IMR-90 (cell line): ENCODE measurements at regions not wholly inside any gene's neighbourhood (a gene's known extent, or its start where the extent isn't known, plus 50 kb on each side); places are given as distances from the start of the nearest gene placed in this dataset.

Source experiments
- ATAC-seq: fragments of 200-7000 bp; cut with Tn5 transposase; 2 replicates; pipeline ENCODE4 v1.9.1; 2020; ENCODE audit warnings: low read depth, mild to moderate bottlenecking, moderate library complexity
- BruUV-seq: library from RNA; stranded (reverse); fragments of 400-500 nt; replicated peaks from 2 replicates; lab custom pipeline; 2021; lab: Mats Ljungman, UMichigan
- CTCF ChIA-PET: fragments of 300-600 bp; formaldehyde crosslinking; extraction: SDS; loops from one replicate; lab custom pipeline; 2021; ENCODE audit warnings: antibody characterized with exemption; lab: Yijun Ruan, JAX
- POLR2A ChIA-PET: fragments of 300-600 bp; sonication (Branson Sonifier 250); formaldehyde crosslinking; loops from one replicate; lab custom pipeline; 2022; ENCODE audit warnings: antibody characterized with exemption; ENCODE audit not compliant: unreplicated experiment; lab: Charles Lee
- DNase-seq: peaks from one replicate; pipeline ENCODE4 v3.0.0; 2013
- H2AFZ ChIP-seq: replicated peaks from 2 replicates; pipeline ENCODE3; 2013; ENCODE audit warnings: low read length, mild to moderate bottlenecking; ENCODE audit not compliant: poor library complexity
- H2AK5ac ChIP-seq: 2 replicates; pipeline ENCODE4 v1.6.1; 2013; ENCODE audit warnings: low read depth, low read length, inconsistent platforms
- H2AK9ac ChIP-seq: replicated peaks from 2 replicates; pipeline ENCODE3; 2013; ENCODE audit warnings: mild to moderate bottlenecking, low read depth, low read length, moderate library complexity; ENCODE audit not compliant: poor library complexity
- H2BK120ac ChIP-seq: 2 replicates; pipeline ENCODE4 v1.6.1; 2013; ENCODE audit warnings: low read depth, low read length, inconsistent platforms
- H2BK15ac ChIP-seq: 3 replicates; pipeline ENCODE4 v1.6.1; 2013; ENCODE audit warnings: low read depth, low read length, inconsistent platforms
- H2BK20ac ChIP-seq: 2 replicates; pipeline ENCODE4 v1.6.1; 2013; ENCODE audit warnings: low read depth, mild to moderate bottlenecking, inconsistent platforms, low read length, moderate library complexity
- H2BK5ac ChIP-seq: 2 replicates; pipeline ENCODE4 v1.6.1; 2013; ENCODE audit warnings: mild to moderate bottlenecking, low read depth, low read length, inconsistent platforms; ENCODE audit not compliant: poor library complexity, severe bottlenecking
- H3K14ac ChIP-seq: replicated peaks from 2 replicates; pipeline ENCODE4 v1.6.1; 2013; ENCODE audit warnings: low read depth, low read length, inconsistent platforms
- H3K18ac ChIP-seq: 2 replicates; pipeline ENCODE4 v1.6.1; 2013; ENCODE audit warnings: low read depth, low read length, control low read depth
- H3K23ac ChIP-seq: 2 replicates; pipeline ENCODE4 v1.6.1; 2013; ENCODE audit warnings: low read depth, low read length, inconsistent platforms
- H3K27ac ChIP-seq: 2 replicates; pipeline ENCODE4 v1.5.1; 2013; ENCODE audit warnings: mild to moderate bottlenecking, control low read depth, low read length; ENCODE audit not compliant: insufficient read depth
- H3K27me3 ChIP-seq: 2 replicates; pipeline ENCODE4 v1.6.1; 2013; ENCODE audit warnings: low read length; ENCODE audit not compliant: control insufficient read depth, insufficient read depth
- H3K36me3 ChIP-seq: 2 replicates; pipeline ENCODE4 v1.6.1; 2013; ENCODE audit warnings: low read length, mixed read lengths; ENCODE audit not compliant: control insufficient read depth, insufficient read depth
- H3K4ac ChIP-seq: 2 replicates; pipeline ENCODE4 v1.6.1; 2013; ENCODE audit warnings: low read depth, low read length, inconsistent platforms
- H3K4me1 ChIP-seq: 2 replicates; pipeline ENCODE4 v1.6.1; 2013; ENCODE audit warnings: low read length, mixed read lengths; ENCODE audit not compliant: control insufficient read depth, insufficient read depth
- H3K4me2 ChIP-seq: 2 replicates; pipeline ENCODE4 v1.6.1; 2013; ENCODE audit warnings: low read depth, mild to moderate bottlenecking, control low read depth, low read length, moderate library complexity
- H3K4me3 ChIP-seq: 2 replicates; pipeline ENCODE4 v1.5.1; 2013; ENCODE audit warnings: low read depth, mild to moderate bottlenecking, control low read depth, low read length, moderate library complexity; ENCODE audit not compliant: insufficient read depth
- H3K56ac ChIP-seq: 2 replicates; pipeline ENCODE4 v1.6.1; 2013; ENCODE audit warnings: low read length, inconsistent platforms; ENCODE audit not compliant: insufficient read depth; ENCODE audit errors: extremely low read depth
- H3K79me1 ChIP-seq, 2 experiments: 2 replicates each; pipeline ENCODE4 v1.6.1; 2013; ENCODE audit warnings: low read length in 2 of 2, inconsistent platforms in 1 of 2, low read depth in 1 of 2
- H3K9ac ChIP-seq: 2 replicates; pipeline ENCODE4 v1.6.1; 2013; ENCODE audit warnings: low read depth, low read length, control low read depth
- H3K9me1 ChIP-seq: 2 replicates; pipeline ENCODE4 v1.6.1; 2013; ENCODE audit warnings: low read length, inconsistent platforms; ENCODE audit not compliant: insufficient read depth
- H3K9me3 ChIP-seq: 2 replicates; pipeline ENCODE4 v1.6.1; 2013; ENCODE audit warnings: low read length; ENCODE audit not compliant: control insufficient read depth, insufficient read depth
- H4K20me1 ChIP-seq: 2 replicates; pipeline ENCODE4 v1.6.1; 2013; ENCODE audit warnings: low read length, inconsistent platforms; ENCODE audit not compliant: insufficient read depth
- H4K5ac ChIP-seq: 2 replicates; pipeline ENCODE4 v1.6.1; 2013; ENCODE audit warnings: mild to moderate bottlenecking, low read depth, low read length, control low read depth
- H4K8ac ChIP-seq, 2 experiments: 2 replicates each; pipeline ENCODE4 v1.6.1; 2013; ENCODE audit warnings: low read depth in 2 of 2, low read length in 2 of 2, control low read depth in 1 of 2, inconsistent platforms in 1 of 2
- H4K91ac ChIP-seq: 2 replicates; pipeline ENCODE4 v1.6.1; 2013; ENCODE audit warnings: low read depth, low read length, inconsistent platforms; ENCODE audit not compliant: insufficient read depth
- CHD1 ChIP-seq: IDR thresholded peaks from 2 replicates; pipeline ENCODE4 v1.6.1; 2012; ENCODE audit warnings: low read depth, low read length, improper control_type of control experiment
- FOS ChIP-seq: fragments of 150-350 bp; IDR thresholded peaks from 2 replicates; pipeline ENCODE4 v1.6.1; 2016; ENCODE audit warnings: low read depth, low read length
- MAZ ChIP-seq: IDR thresholded peaks from 2 replicates; pipeline ENCODE4 v1.6.1; 2012; ENCODE audit warnings: low read depth, mild to moderate bottlenecking, low read length, improper control_type of control experiment, moderate library complexity, borderline replicate concordance
- WGBS, 2 experiments: methylation state at CpG; one replicate each; pipeline versions ENCODE4 v1.1.5 to v1.1.7; 2013; ENCODE audit warnings: missing lambda C conversion rate in 2 of 2; ENCODE audit not compliant: insufficient read length in 1 of 2; ENCODE audit errors: extremely low coverage in 2 of 2; 5-methylcytosine and 5-hydroxymethylcytosine counted together
- dilution Hi-C: fragments of 300-500 bp; cut with HindIII; formaldehyde crosslinking; loops from one replicate; pipeline ENCODE4 v1.14.3; 2018; ENCODE audit warnings: low sequenced_read_pairs; ENCODE audit not compliant: unreplicated experiment
- in situ Hi-C: fragments of 300-500 bp; cut with MboI; formaldehyde crosslinking; loops from 3 replicates; pipeline ENCODE4 v1.14.3; 2019; ENCODE audit warnings: low sequenced_read_pairs, inconsistent platforms, mixed read lengths
- intact Hi-C: fragments of 100-400 bp; cut with micrococcal nuclease; formaldehyde crosslinking; loops from 2 replicates; pipeline ENCODE4 v1.10.0; 2022

GRCh38 chr1:71170925-71171324 is 90.1 kb upstream of the ZRANB2 start:
- ATAC-seq (no peak), DNase-seq (no peak)
- H2BK5ac ChIP-seq: no peak overlapping the region
- H2BK120ac ChIP-seq: no peak overlapping the region
- no peak overlapping the region for H2BK15ac ChIP-seq
- POLR2A ChIA-PET: no interaction called here
- H3K4me3 ChIP-seq: no peak overlapping the region
- no peaks in the 10 kb centered on the region for H3K79me1 ChIP-seq
- H3K36me3 ChIP-seq: no peaks in the 10 kb centered on the region
- H4K5ac ChIP-seq: no peak overlapping the region
- in situ Hi-C loops (no loop called here), intact Hi-C loops (no loop called here), dilution Hi-C loops (no loop called here)
- WGBS, 2 experiments: no CpG with 5 or more reads among the region's 1 CpG
- TF ChIP-seq CHD1: no peak
- no peak for TF ChIP-seq FOS
- no peak for TF ChIP-seq MAZ
- H2AK5ac ChIP-seq: no peak overlapping the region
- H3K27me3 ChIP-seq: no peaks in the 10 kb centered on the region
- H3K14ac ChIP-seq: no peak overlapping the region
- H3K9ac ChIP-seq: no peak overlapping the region
- no peak overlapping the region for H2AFZ ChIP-seq
- no peak overlapping the region for H3K23ac ChIP-seq
- no peak overlapping the region for H3K18ac ChIP-seq
- 0 out of 2 replicates have a peak, but pooled peaks cover under 1% of the 10 kb centered on the region for H3K9me3 ChIP-seq
- H4K91ac ChIP-seq: no peak overlapping the region
- H4K20me1 ChIP-seq: no peaks in the 10 kb centered on the region
- no peak overlapping the region for H3K56ac ChIP-seq
- BruUV-seq: no TSS peak
- CTCF ChIA-PET: no interaction called here
- H3K4ac ChIP-seq: no peak overlapping the region
- no peak overlapping the region for H4K8ac ChIP-seq
- no peaks in the 10 kb centered on the region for H3K9me1 ChIP-seq
- no peak overlapping the region for H2BK20ac ChIP-seq
- H3K4me2 ChIP-seq: no peak overlapping the region
- H3K27ac ChIP-seq: no peak overlapping the region
- H2AK9ac ChIP-seq: no peak overlapping the region
- no peaks in the 10 kb centered on the region for H3K4me1 ChIP-seq
